GM12878 (cell line): ENCODE measurements at regions not wholly inside any gene's neighbourhood (a gene's known extent, or its start where the extent isn't known, plus 50 kb on each side); places are given as distances from the start of the nearest gene placed in this dataset.

Experiments
- ATAC-seq: fragments of 200-7000 bp; cut with Tn5 transposase; 3 replicates; pipeline ENCODE4 v1.9.1; 2020; ENCODE audit warnings: mild to moderate bottlenecking, moderate library complexity
- BruUV-seq: library from RNA; stranded (reverse); fragments of 400-500 nt; replicated peaks from 2 replicates; lab custom pipeline; 2021; lab: Mats Ljungman, UMichigan
- CTCF ChIA-PET: fragments of 300-600 bp; sonication (Branson Sonifier 250); formaldehyde crosslinking; extraction: SDS; loops from one replicate; lab custom pipeline; 2021; ENCODE audit warnings: inconsistent platforms; lab: Yijun Ruan, JAX
- POLR2A ChIA-PET: fragments of 350-600 bp; formaldehyde crosslinking; extraction: SDS; loops from one replicate; lab custom pipeline; 2021; ENCODE audit warnings: inconsistent platforms; lab: Charles Lee
- RAD21 ChIA-PET: fragments of 300-600 bp; sonication (Branson Sonifier 250); formaldehyde crosslinking; loops from one replicate; lab custom pipeline; 2023; ENCODE audit warnings: antibody characterized with exemption; ENCODE audit not compliant: unreplicated experiment; lab: Charles Lee
- SMC1A ChIA-PET: fragments of 300-600 bp; sonication (Branson Sonifier 250); formaldehyde crosslinking; loops from one replicate; lab custom pipeline; 2023; ENCODE audit not compliant: unreplicated experiment, uncharacterized antibody; lab: Charles Lee
- DNase-seq: peaks from one replicate; pipeline ENCODE4 v3.0.0-alpha.2; 2011; ENCODE audit warnings: low read depth, low spot score
- FAIRE-seq: peaks from 3 replicates; lab custom pipeline; 2011; peaks lifted over from hg19 to GRCh38; lab: Jason Lieb, UNC
- H2AFZ ChIP-seq: 2 replicates; pipeline ENCODE4 v1.6.0; 2011; ENCODE audit warnings: low read depth, low read length, control low read depth; ENCODE audit not compliant: control insufficient read depth
- H3K27ac ChIP-seq: 2 replicates; pipeline ENCODE4 v1.5.1; 2011; ENCODE audit warnings: control low read depth; ENCODE audit not compliant: control insufficient read depth, insufficient read depth
- H3K27me3 ChIP-seq, 2 experiments: replicated peaks in 1 of 2; 2 replicates each; pipeline versions ENCODE4 v1.6.0 to v1.6.1; 2011; ENCODE audit warnings: low read length in 1 of 2; ENCODE audit not compliant: control insufficient read depth in 2 of 2, insufficient read depth in 2 of 2
- H3K36me3 ChIP-seq, 2 experiments: 2 replicates each; pipeline ENCODE4 v1.5.1; 2011; ENCODE audit warnings: low read length in 1 of 2; ENCODE audit not compliant: control insufficient read depth in 2 of 2, insufficient read depth in 2 of 2
- H3K4me1 ChIP-seq: 2 replicates; pipeline ENCODE4 v1.6.1; 2011; ENCODE audit warnings: mild to moderate bottlenecking, low read length, moderate library complexity, mixed read lengths; ENCODE audit not compliant: control insufficient read depth, insufficient read depth
- H3K4me2 ChIP-seq: 2 replicates; pipeline ENCODE4 v1.6.0; 2011; ENCODE audit warnings: control low read depth; ENCODE audit not compliant: control insufficient read depth, insufficient read depth
- H3K4me3 ChIP-seq: fragments of 200-600 bp; sonication (generic); 2 replicates; pipeline ENCODE4 v1.5.1; 2016
- H3K79me2 ChIP-seq: 2 replicates; pipeline ENCODE4 v1.6.0; 2011; ENCODE audit warnings: low read length; ENCODE audit not compliant: control insufficient read depth, insufficient read depth
- H3K9ac ChIP-seq: 2 replicates; pipeline ENCODE4 v1.8.0; 2011; ENCODE audit warnings: low read length, control low read depth, mixed read lengths; ENCODE audit not compliant: control insufficient read depth, insufficient read depth
- H3K9me3 ChIP-seq: replicated peaks from 3 replicates; pipeline ENCODE4 v1.5.1; 2011; ENCODE audit warnings: mild to moderate bottlenecking, low read length; ENCODE audit not compliant: control insufficient read depth, insufficient read depth
- H4K20me1 ChIP-seq: 2 replicates; pipeline ENCODE4 v1.6.0; 2011; ENCODE audit not compliant: control insufficient read depth, insufficient read depth
- NFXL1 ChIP-seq: fragments of 450-650 bp; IDR thresholded peaks from 2 replicates; pipeline ENCODE4 v1.6.1; 2017; ENCODE audit warnings: antibody characterized with exemption, mild to moderate bottlenecking, borderline replicate concordance
- NR2F1 ChIP-seq: fragments of 450-650 bp; conservative IDR thresholded peaks from 2 replicates; pipeline ENCODE4 v1.6.1; 2017; ENCODE audit warnings: mild to moderate bottlenecking
- PML ChIP-seq: IDR thresholded peaks from 2 replicates; pipeline ENCODE4 v1.6.1; 2012; ENCODE audit warnings: low read length, inconsistent platforms
- RBBP5 ChIP-seq: fragments of 200-600 bp; sonication (generic); conservative IDR thresholded peaks from 2 replicates; pipeline ENCODE4 v1.6.1; 2016
- RCOR1 ChIP-seq: conservative IDR thresholded peaks from 2 replicates; pipeline ENCODE4 v1.6.1; 2012; ENCODE audit warnings: low read depth, low read length, improper control_type of control experiment
- SMC3 ChIP-seq: IDR thresholded peaks from 2 replicates; pipeline ENCODE4 v1.6.1; 2011; ENCODE audit warnings: low read length, improper control_type of control experiment, borderline replicate concordance
- SREBF1 ChIP-seq: IDR thresholded peaks from 2 replicates; pipeline ENCODE4 v1.6.1; 2012; ENCODE audit warnings: mild to moderate bottlenecking, low read length
- TARDBP ChIP-seq: IDR thresholded peaks from 2 replicates; pipeline ENCODE4 v1.6.1; 2016; ENCODE audit warnings: borderline replicate concordance
- ZNF384 ChIP-seq: IDR thresholded peaks from 2 replicates; pipeline ENCODE4 v1.6.1; 2012; ENCODE audit warnings: low read depth, mild to moderate bottlenecking, low read length, improper control_type of control experiment, borderline replicate concordance
- WGBS: methylation state at CpG from one replicate; pipeline ENCODE4 v1.1.6; 2016; ENCODE audit warnings: low lambda C conversion rate; ENCODE audit not compliant: insufficient replicate concordance, insufficient coverage; ENCODE audit errors: missing lambda C conversion rate; 5-methylcytosine and 5-hydroxymethylcytosine counted together
- in situ Hi-C: fragments of 300-500 bp; cut with MboI; formaldehyde crosslinking; loops from 9 replicates; pipeline ENCODE4 v1.14.3; 2018; ENCODE audit warnings: mixed read lengths
- intact Hi-C: fragments of 100-400 bp; cut with micrococcal nuclease; formaldehyde crosslinking; loops from one replicate; pipeline ENCODE4 v1.14.2; 2022; ENCODE audit not compliant: unreplicated experiment
- TF ChIP-seq, protein P1 (sequence below): fragments of 150-350 bp; IDR thresholded peaks from 2 replicates; pipeline ENCODE4 v1.6.1; 2016; ENCODE audit warnings: low read depth, low read length
- TF ChIP-seq, protein P2 (sequence below): IDR thresholded peaks from 2 replicates; pipeline ENCODE4 v1.6.1; 2012; ENCODE audit warnings: low read depth, low read length, improper control_type of control experiment
- TF ChIP-seq, protein P3 (sequence below): fragments of 450-650 bp; IDR thresholded peaks from 2 replicates; pipeline ENCODE4 v1.6.1; 2018; ENCODE audit warnings: borderline replicate concordance, mild to moderate bottlenecking; ENCODE audit not compliant: partially characterized antibody
- TF ChIP-seq, protein P4 (sequence below): fragments of 450-650 bp; IDR thresholded peaks from 2 replicates; pipeline ENCODE4 v1.6.1; 2017; ENCODE audit warnings: mild to moderate bottlenecking, moderate library complexity

DNA sequence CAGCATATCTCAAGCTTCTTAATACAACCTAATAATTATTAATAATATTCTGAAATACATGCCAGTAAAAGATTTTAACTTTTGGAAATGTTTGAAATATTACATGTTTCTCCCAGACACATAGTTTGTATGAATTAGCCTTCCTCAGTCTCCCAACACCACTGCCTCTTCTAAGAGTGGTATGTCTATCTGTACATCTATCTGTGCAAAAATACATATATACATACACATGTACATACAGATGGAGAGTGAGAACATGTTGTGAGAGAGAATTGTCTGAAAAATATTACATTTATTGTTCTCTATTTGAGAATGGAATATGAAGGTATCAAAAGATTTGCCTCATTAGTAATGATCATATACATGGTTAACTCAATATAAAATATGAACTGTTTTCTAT lies 1567.2 kb upstream of the PRR20A start (continued):
- TF ChIP-seq, protein P1, sequence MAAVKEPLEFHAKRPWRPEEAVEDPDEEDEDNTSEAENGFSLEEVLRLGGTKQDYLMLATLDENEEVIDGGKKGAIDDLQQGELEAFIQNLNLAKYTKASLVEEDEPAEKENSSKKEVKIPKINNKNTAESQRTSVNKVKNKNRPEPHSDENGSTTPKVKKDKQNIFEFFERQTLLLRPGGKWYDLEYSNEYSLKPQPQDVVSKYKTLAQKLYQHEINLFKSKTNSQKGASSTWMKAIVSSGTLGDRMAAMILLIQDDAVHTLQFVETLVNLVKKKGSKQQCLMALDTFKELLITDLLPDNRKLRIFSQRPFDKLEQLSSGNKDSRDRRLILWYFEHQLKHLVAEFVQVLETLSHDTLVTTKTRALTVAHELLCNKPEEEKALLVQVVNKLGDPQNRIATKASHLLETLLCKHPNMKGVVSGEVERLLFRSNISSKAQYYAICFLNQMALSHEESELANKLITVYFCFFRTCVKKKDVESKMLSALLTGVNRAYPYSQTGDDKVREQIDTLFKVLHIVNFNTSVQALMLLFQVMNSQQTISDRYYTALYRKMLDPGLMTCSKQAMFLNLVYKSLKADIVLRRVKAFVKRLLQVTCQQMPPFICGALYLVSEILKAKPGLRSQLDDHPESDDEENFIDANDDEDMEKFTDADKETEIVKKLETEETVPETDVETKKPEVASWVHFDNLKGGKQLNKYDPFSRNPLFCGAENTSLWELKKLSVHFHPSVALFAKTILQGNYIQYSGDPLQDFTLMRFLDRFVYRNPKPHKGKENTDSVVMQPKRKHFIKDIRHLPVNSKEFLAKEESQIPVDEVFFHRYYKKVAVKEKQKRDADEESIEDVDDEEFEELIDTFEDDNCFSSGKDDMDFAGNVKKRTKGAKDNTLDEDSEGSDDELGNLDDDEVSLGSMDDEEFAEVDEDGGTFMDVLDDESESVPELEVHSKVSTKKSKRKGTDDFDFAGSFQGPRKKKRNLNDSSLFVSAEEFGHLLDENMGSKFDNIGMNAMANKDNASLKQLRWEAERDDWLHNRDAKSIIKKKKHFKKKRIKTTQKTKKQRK: no peak
- TF ChIP-seq, protein P2, sequence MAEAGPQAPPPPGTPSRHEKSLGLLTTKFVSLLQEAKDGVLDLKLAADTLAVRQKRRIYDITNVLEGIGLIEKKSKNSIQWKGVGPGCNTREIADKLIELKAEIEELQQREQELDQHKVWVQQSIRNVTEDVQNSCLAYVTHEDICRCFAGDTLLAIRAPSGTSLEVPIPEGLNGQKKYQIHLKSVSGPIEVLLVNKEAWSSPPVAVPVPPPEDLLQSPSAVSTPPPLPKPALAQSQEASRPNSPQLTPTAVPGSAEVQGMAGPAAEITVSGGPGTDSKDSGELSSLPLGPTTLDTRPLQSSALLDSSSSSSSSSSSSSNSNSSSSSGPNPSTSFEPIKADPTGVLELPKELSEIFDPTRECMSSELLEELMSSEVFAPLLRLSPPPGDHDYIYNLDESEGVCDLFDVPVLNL: no peak
- TF ChIP-seq, all 136 proteins: peak for 0

DNA sequence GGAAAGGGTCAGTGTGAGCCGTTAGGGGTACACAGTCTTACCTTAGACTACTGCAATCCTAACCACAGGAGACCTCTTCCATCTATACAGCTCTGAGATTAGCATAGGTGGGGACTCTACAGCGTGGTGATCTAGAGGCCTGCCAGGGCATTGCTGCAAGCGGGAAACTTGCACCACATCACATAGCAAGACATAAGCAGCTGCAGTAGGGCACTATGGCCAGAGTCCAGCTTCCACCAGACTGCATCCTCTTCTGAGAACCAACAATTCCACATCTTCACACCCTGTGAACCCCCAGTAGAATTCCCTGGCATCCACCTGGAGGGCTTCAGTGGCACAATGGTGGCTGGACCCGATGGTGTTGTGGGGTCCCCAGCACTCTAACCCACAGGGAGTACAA lies 1564.3 kb upstream of the PRR20A start:
- Histone ChIP-seq H3K4me2 (no peak overlapping the region), H3K9me3 (no peaks in the 10 kb centered on the region), H3K4me1 (no peaks in the 10 kb centered on the region), H3K79me2 (no peaks in the 10 kb centered on the region), H2AFZ (no peak overlapping the region), H4K20me1 (no peaks in the 10 kb centered on the region), H3K36me3 (no peaks in the 10 kb centered on the region), H3K9ac (no peak overlapping the region), H3K4me3 (no peak overlapping the region), H3K27me3 (no peaks in the 10 kb centered on the region), H3K27ac (no peak overlapping the region)
- WGBS: 19% methylated on average over 4 of the region's 4 CpGs
- no TSS peak for BruUV-seq
- FAIRE-seq: no peak
- RAD21 ChIA-PET: no interaction called here
- no peak for DNase-seq
- SMC1A ChIA-PET: interaction anchor here (1.0 kb wide), 1 partner anchor 9 kb away, joined by 3 read pairs; no protein-coding TSS in a partner anchor
- in situ Hi-C loops (no loop called here), intact Hi-C loops (no loop called here)
- no peak for ATAC-seq
- POLR2A ChIA-PET: no interaction called here
- CTCF ChIA-PET: interaction anchor here (0.6 kb wide), 1 partner anchor 9 kb away, joined by 3 read pairs; no protein-coding TSS in a partner anchor
- TF ChIP-seq ZNF384: no peak
- no peak for TF ChIP-seq TARDBP
- TF ChIP-seq SMC3: no peak
- no peak for TF ChIP-seq NFXL1
- TF ChIP-seq, protein P3, sequence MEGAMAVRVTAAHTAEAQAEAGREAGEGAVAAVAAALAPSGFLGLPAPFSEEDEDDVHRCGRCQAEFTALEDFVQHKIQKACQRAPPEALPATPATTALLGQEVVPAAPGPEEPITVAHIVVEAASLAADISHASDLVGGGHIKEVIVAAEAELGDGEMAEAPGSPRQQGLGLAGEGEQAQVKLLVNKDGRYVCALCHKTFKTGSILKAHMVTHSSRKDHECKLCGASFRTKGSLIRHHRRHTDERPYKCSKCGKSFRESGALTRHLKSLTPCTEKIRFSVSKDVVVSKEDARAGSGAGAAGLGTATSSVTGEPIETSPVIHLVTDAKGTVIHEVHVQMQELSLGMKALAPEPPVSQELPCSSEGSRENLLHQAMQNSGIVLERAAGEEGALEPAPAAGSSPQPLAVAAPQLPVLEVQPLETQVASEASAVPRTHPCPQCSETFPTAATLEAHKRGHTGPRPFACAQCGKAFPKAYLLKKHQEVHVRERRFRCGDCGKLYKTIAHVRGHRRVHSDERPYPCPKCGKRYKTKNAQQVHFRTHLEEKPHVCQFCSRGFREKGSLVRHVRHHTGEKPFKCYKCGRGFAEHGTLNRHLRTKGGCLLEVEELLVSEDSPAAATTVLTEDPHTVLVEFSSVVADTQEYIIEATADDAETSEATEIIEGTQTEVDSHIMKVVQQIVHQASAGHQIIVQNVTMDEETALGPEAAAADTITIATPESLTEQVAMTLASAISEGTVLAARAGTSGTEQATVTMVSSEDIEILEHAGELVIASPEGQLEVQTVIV: no peak
- no peak for TF ChIP-seq RBBP5
- TF ChIP-seq PML: no peak
- TF ChIP-seq NR2F1: no peak
- TF ChIP-seq RCOR1: no peak
- TF ChIP-seq, protein P4, sequence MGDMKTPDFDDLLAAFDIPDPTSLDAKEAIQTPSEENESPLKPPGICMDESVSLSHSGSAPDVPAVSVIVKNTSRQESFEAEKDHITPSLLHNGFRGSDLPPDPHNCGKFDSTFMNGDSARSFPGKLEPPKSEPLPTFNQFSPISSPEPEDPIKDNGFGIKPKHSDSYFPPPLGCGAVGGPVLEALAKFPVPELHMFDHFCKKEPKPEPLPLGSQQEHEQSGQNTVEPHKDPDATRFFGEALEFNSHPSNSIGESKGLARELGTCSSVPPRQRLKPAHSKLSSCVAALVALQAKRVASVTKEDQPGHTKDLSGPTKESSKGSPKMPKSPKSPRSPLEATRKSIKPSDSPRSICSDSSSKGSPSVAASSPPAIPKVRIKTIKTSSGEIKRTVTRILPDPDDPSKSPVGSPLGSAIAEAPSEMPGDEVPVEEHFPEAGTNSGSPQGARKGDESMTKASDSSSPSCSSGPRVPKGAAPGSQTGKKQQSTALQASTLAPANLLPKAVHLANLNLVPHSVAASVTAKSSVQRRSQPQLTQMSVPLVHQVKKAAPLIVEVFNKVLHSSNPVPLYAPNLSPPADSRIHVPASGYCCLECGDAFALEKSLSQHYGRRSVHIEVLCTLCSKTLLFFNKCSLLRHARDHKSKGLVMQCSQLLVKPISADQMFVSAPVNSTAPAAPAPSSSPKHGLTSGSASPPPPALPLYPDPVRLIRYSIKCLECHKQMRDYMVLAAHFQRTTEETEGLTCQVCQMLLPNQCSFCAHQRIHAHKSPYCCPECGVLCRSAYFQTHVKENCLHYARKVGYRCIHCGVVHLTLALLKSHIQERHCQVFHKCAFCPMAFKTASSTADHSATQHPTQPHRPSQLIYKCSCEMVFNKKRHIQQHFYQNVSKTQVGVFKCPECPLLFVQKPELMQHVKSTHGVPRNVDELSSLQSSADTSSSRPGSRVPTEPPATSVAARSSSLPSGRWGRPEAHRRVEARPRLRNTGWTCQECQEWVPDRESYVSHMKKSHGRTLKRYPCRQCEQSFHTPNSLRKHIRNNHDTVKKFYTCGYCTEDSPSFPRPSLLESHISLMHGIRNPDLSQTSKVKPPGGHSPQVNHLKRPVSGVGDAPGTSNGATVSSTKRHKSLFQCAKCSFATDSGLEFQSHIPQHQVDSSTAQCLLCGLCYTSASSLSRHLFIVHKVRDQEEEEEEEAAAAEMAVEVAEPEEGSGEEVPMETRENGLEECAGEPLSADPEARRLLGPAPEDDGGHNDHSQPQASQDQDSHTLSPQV: no peak
- no peak for TF ChIP-seq SREBF1
